K562 (cell line): ENCODE measurements at regions not wholly inside any gene's neighbourhood (a gene's known extent, or its start where the extent isn't known, plus 50 kb on each side); places are given as distances from the start of the nearest gene placed in this dataset.

Source experiments
- ATAC-seq: fragments of 200-7000 bp; cut with Tn5 transposase; 3 replicates; pipeline ENCODE4 v1.9.1; 2020; ENCODE audit warnings: moderate library complexity
- BruUV-seq: library from RNA; stranded (reverse); fragments of 400-500 nt; replicated peaks from 2 replicates; lab custom pipeline; 2021; lab: Mats Ljungman, UMichigan
- CTCF ChIA-PET: fragments of 300-600 bp; formaldehyde crosslinking; extraction: SDS; loops from one replicate; lab custom pipeline; 2021; ENCODE audit warnings: low intra/inter-chr PET ratio; lab: Yijun Ruan, JAX
- POLR2A ChIA-PET: fragments of 300-600, 350-650 bp; sonication (Branson Sonifier 250); formaldehyde crosslinking; extraction: SDS; loops from one replicate; lab custom pipeline; 2021; ENCODE audit warnings: antibody characterized with exemption, inconsistent platforms; lab: Yijun Ruan, JAX
- DNase-seq, 4 experiments: peaks; one replicate each; pipeline versions ENCODE4 v3.0.0 to v3.0.0-alpha.2; 2011 to 2018; ENCODE audit warnings: low spot score in 3 of 4, mixed read lengths in 3 of 4; ENCODE audit errors: extremely low read depth in 1 of 4
- FAIRE-seq: peaks from 2 replicates; lab custom pipeline; 2011; peaks lifted over from hg19 to GRCh38; lab: Jason Lieb, UNC
- H2AFZ ChIP-seq: 2 replicates; pipeline ENCODE4 v1.6.0; 2011; ENCODE audit warnings: low read depth, low read length, control low read depth, inconsistent platforms
- H3K27ac ChIP-seq: fragments of 200-600 bp; 3 replicates; pipeline ENCODE4 v1.8.0; 2011; ENCODE audit warnings: low read depth, mild to moderate bottlenecking, control low read depth, inconsistent platforms, low read length, moderate library complexity, mixed read lengths; ENCODE audit errors: extremely low read depth
- H3K27me3 ChIP-seq, 2 experiments: fragments of 300-600 bp in 1 of 2; 2 replicates in 1 of 2; 3 replicates in 1 of 2; pipeline versions ENCODE4 v1.6.0 to v1.8.0; 2011; ENCODE audit warnings: inconsistent platforms in 2 of 2, low read length in 2 of 2, mild to moderate bottlenecking in 1 of 2, mixed read lengths in 1 of 2, moderate library complexity in 1 of 2; ENCODE audit not compliant: control insufficient read depth in 2 of 2, insufficient read depth in 2 of 2
- H3K36me3 ChIP-seq: fragments of 300-600 bp; 3 replicates; pipeline ENCODE4 v1.8.0; 2011; ENCODE audit warnings: mild to moderate bottlenecking, low read length, inconsistent platforms; ENCODE audit not compliant: control insufficient read depth, insufficient read depth
- H3K4me1 ChIP-seq, 2 experiments: fragments of 200-600 bp in 1 of 2; replicated peaks in 1 of 2; 2 replicates in 1 of 2; 3 replicates in 1 of 2; pipeline versions ENCODE4 v1.5.1 to v1.8.0; 2011; ENCODE audit warnings: inconsistent platforms in 2 of 2, low read length in 2 of 2, mild to moderate bottlenecking in 1 of 2, mixed read lengths in 1 of 2, moderate library complexity in 1 of 2; ENCODE audit not compliant: control insufficient read depth in 2 of 2, insufficient read depth in 2 of 2
- H3K4me2 ChIP-seq: 2 replicates; pipeline ENCODE4 v1.6.1; 2011; ENCODE audit warnings: low read length, control low read depth, inconsistent platforms, mixed read lengths; ENCODE audit not compliant: insufficient read depth
- H3K4me3 ChIP-seq: fragments of 200-600 bp; sonication (generic), shearing (Covaris generic); 2 replicates; pipeline ENCODE4 v1.5.1; 2016; ENCODE audit warnings: control low read depth, inconsistent platforms
- H3K79me2 ChIP-seq: fragments of 200-600 bp; 3 replicates; pipeline ENCODE4 v1.8.0; 2011; ENCODE audit warnings: low read length, inconsistent platforms; ENCODE audit not compliant: control insufficient read depth, insufficient read depth
- H3K9ac ChIP-seq, 2 experiments: 2 replicates each; pipeline versions ENCODE4 v1.6.0 to v1.6.1; 2011; ENCODE audit warnings: low read depth in 2 of 2, low read length in 2 of 2, control low read depth in 1 of 2, inconsistent platforms in 1 of 2, mild to moderate bottlenecking in 1 of 2, mixed read lengths in 1 of 2; ENCODE audit not compliant: insufficient read depth in 1 of 2
- H3K9me1 ChIP-seq: one replicate; pipeline ENCODE4 v1.6.0; 2011; ENCODE audit warnings: inconsistent platforms, mild to moderate bottlenecking, low read length, moderate library complexity; ENCODE audit not compliant: control insufficient read depth, insufficient read depth
- H3K9me3 ChIP-seq: replicated peaks from 2 replicates; pipeline ENCODE4 v1.5.1; 2011; ENCODE audit warnings: low read depth, low read length, inconsistent platforms; ENCODE audit not compliant: control insufficient read depth, insufficient read depth
- H4K20me1 ChIP-seq: replicated peaks from 2 replicates; pipeline ENCODE4 v1.6.1; 2011; ENCODE audit warnings: low read length, inconsistent platforms, mixed read lengths; ENCODE audit not compliant: control insufficient read depth, insufficient read depth
- ELF2 ChIP-seq: fragments of 250-450 bp; sonication (Bioruptor Pico); IDR thresholded peaks from 2 replicates; pipeline ENCODE4 v1.5.0; 2021; ENCODE audit warnings: mild to moderate bottlenecking
- ETS2 ChIP-seq: IDR thresholded peaks from 2 replicates; pipeline ENCODE4 v1.6.1; 2016; ENCODE audit warnings: borderline replicate concordance, missing genetic modification characterization, mild to moderate bottlenecking, moderate library complexity, missing compliant biosample characterization; ENCODE audit not compliant: poor library complexity, severe bottlenecking
- FOXA3 ChIP-seq, 2 experiments: fragments of 450-650 bp in 1 of 2; sonication (generic) in 1 of 2; formaldehyde crosslinking; IDR thresholded peaks in 1 of 2; conservative IDR thresholded peaks in 1 of 2; 2 replicates each; pipeline versions ENCODE4 v1.4.0 to v1.8.0; 2020 to 2022; ENCODE audit warnings: mild to moderate bottlenecking in 2 of 2, missing genetic modification reagents in 1 of 2
- HDAC3 ChIP-seq: fragments of 450-650 bp; IDR thresholded peaks from 2 replicates; pipeline ENCODE4 v1.6.1; 2018; ENCODE audit warnings: borderline replicate concordance, mild to moderate bottlenecking, moderate library complexity; ENCODE audit not compliant: partially characterized antibody
- HIVEP1 ChIP-seq: fragments of 250-450 bp; sonication (Bioruptor Pico); IDR thresholded peaks from 2 replicates; pipeline ENCODE4 v1.4.0; 2020; ENCODE audit warnings: mild to moderate bottlenecking
- HMGN3 ChIP-seq: IDR thresholded peaks from 2 replicates; pipeline ENCODE4 v1.6.1; 2011; ENCODE audit warnings: borderline replicate concordance, low read depth, mild to moderate bottlenecking, mixed read lengths, low read length; ENCODE audit not compliant: insufficient read length; ENCODE audit errors: extremely low read depth
- U2AF1 ChIP-seq: fragments of 200-400 bp; formaldehyde crosslinking; optimal IDR thresholded peaks from 2 replicates; pipeline ENCODE3; 2017; ENCODE audit warnings: mild to moderate bottlenecking, low read depth, low read length, moderate library complexity
- ZBTB1 ChIP-seq: sonication (generic); formaldehyde crosslinking; IDR thresholded peaks from 2 replicates; pipeline ENCODE4 v1.8.1; 2023; ENCODE audit warnings: missing genetic modification reagents, low read depth, mild to moderate bottlenecking, borderline replicate concordance
- ZEB2 ChIP-seq: fragments of 450-650 bp; IDR thresholded peaks from 2 replicates; pipeline ENCODE4 v1.6.1; 2016
- ZNF696 ChIP-seq: fragments of 250-450 bp; sonication (Bioruptor Pico); conservative IDR thresholded peaks from 2 replicates; pipeline ENCODE4 v1.4.0; 2020; ENCODE audit warnings: mild to moderate bottlenecking, moderate library complexity
- WGBS: fragments of 100-300 bp; shearing (Covaris generic); methylation state at CpG from one replicate; pipeline ENCODE4 v1.1.6; 2016; ENCODE audit warnings: low coverage, mixed read lengths; ENCODE audit not compliant: insufficient coverage; ENCODE audit errors: missing lambda C conversion rate; 5-methylcytosine and 5-hydroxymethylcytosine counted together
- in situ Hi-C: fragments of 300-500 bp; cut with MboI; formaldehyde crosslinking; loops from 4 replicates; pipeline ENCODE4 v1.15.0; 2018; ENCODE audit warnings: inconsistent platforms, mixed read lengths
- intact Hi-C: fragments of 100-400 bp; cut with micrococcal nuclease; formaldehyde crosslinking; loops from 2 replicates; pipeline ENCODE4 v1.14.2; 2022
- TF ChIP-seq, protein P1 (sequence below): sonication (generic); IDR thresholded peaks from 2 replicates; pipeline ENCODE4 v1.6.1; 2016

- no peaks in the 10 kb centered on the region for H3K4me1 ChIP-seq
- H3K27ac ChIP-seq = no peak overlapping the region
- ATAC-seq (no peak), DNase-seq (no peak), FAIRE-seq (no peak)
- no peaks in the 10 kb centered on the region for H3K9me3 ChIP-seq
- no peaks in the 10 kb centered on the region for H3K9me1 ChIP-seq
- intact Hi-C loops = no loop called here
- in situ Hi-C loops = no loop called here
- CTCF ChIA-PET = no interaction called here
- WGBS = 65% methylated on average over 4 of the region's 4 CpGs
- H2AFZ ChIP-seq = no peak overlapping the region
- POLR2A ChIA-PET = no interaction called here
- no peak overlapping the region for H3K4me2 ChIP-seq
- no peak for TF ChIP-seq HMGN3
- TF ChIP-seq ZNF696 (CRISPR knock-in tag) = no peak
- TF ChIP-seq, protein P1, sequence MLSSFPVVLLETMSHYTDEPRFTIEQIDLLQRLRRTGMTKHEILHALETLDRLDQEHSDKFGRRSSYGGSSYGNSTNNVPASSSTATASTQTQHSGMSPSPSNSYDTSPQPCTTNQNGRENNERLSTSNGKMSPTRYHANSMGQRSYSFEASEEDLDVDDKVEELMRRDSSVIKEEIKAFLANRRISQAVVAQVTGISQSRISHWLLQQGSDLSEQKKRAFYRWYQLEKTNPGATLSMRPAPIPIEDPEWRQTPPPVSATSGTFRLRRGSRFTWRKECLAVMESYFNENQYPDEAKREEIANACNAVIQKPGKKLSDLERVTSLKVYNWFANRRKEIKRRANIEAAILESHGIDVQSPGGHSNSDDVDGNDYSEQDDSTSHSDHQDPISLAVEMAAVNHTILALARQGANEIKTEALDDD = no peak
- no peak for TF ChIP-seq ZBTB1 (CRISPR knock-in tag)
- no peak for TF ChIP-seq HIVEP1 (CRISPR knock-in tag)
- TF ChIP-seq ZEB2 = no peak
- no peak for TF ChIP-seq HDAC3
- TF ChIP-seq ETS2 (tag) = no peak
- TF ChIP-seq ELF2 (CRISPR knock-in tag) = no peak
- no peak for TF ChIP-seq U2AF1
- no peak for TF ChIP-seq FOXA3 (CRISPR knock-in tag; conservative IDR thresholded peaks at IDR 0.05 in 1 of 2, IDR thresholded peaks at IDR 0.05 in 1 of 2)
- peaks cover 6% of the 10 kb centered on the region; the same call in 1 of the 3 replicates for H3K36me3 ChIP-seq
- no peak overlapping the region for H3K4me3 ChIP-seq
- no peak overlapping the region for H3K9ac ChIP-seq
- BruUV-seq = no TSS peak
- H3K27me3 ChIP-seq = no peaks in the 10 kb centered on the region
- H4K20me1 ChIP-seq = no peaks in the 10 kb centered on the region
- H3K79me2 ChIP-seq = no peaks in the 10 kb centered on the region
These were observed 211.1 kb upstream of the NUDT6 start for GRCh38 chr4:123133397-123134050.
